Activated T-helper 1 cell treated with Interleukin-2 at 50 U/mL for 16 hours (primary cell): ENCODE measurements at regions not wholly inside any gene's neighbourhood (a gene's known extent, or its start where the extent isn't known, plus 50 kb on each side); places are given as distances from the start of the nearest gene placed in this dataset.
"Not testable (repeated sequence)": the region's sequence is repeated elsewhere in the genome, so short reads cannot be mapped to it uniquely, and the experiment has no call there.

Experiments used
- DNase-seq: peaks from one replicate; pipeline ENCODE4 v3.0.0-alpha.2; 2020; ENCODE audit warnings: low read depth

GRCh38 chr6:43884652-43885022 is 114.6 kb downstream of the VEGFA start:
- DNase-seq = no peak

GRCh38 chr6:43883847-43884651 is 114.0 kb downstream of the VEGFA start:
- DNase-seq = no peak

GRCh38 chr6:43882690-43883448 is 112.9 kb downstream of the VEGFA start:
- not testable (repeated sequence) for DNase-seq

- DNase-seq = no peak
These were observed 110.5 kb downstream of the VEGFA start for GRCh38 chr6:43880236-43881137.

GRCh38 chr6:43879722-43880121 is 109.7 kb downstream of the VEGFA start:
- DNase-seq = no peak

GRCh38 chr6:43878823-43879495 is 108.9 kb downstream of the VEGFA start:
- no peak for DNase-seq

- DNase-seq = no peak
These were observed 108.2 kb downstream of the VEGFA start for GRCh38 chr6:43878127-43878634.

GRCh38 chr6:43877463-43878126 is 107.6 kb downstream of the VEGFA start:
- no peak for DNase-seq

- no peak for DNase-seq
These were observed 107.0 kb downstream of the VEGFA start for GRCh38 chr6:43877036-43877435.

GRCh38 chr6:43876602-43877001 is 106.6 kb downstream of the VEGFA start:
- DNase-seq = no peak

- no peak for DNase-seq
These were observed 106.0 kb downstream of the VEGFA start for GRCh38 chr6:43875849-43876572.

GRCh38 chr6:43874814-43875590 is 105.0 kb downstream of the VEGFA start:
- no peak for DNase-seq

GRCh38 chr6:43873806-43874714 is 104.0 kb downstream of the VEGFA start:
- no peak for DNase-seq

GRCh38 chr6:43871933-43872332 is 101.9 kb downstream of the VEGFA start:
- no peak for DNase-seq

GRCh38 chr6:43871284-43871683 is 101.3 kb downstream of the VEGFA start:
- no peak for DNase-seq

GRCh38 chr6:43870660-43871061 is 100.7 kb downstream of the VEGFA start:
- DNase-seq = no peak

- DNase-seq = no peak
These were observed 100.0 kb downstream of the VEGFA start for GRCh38 chr6:43869792-43870659.
